Type B pancreatic cell (in vitro differentiated cells): ENCODE measurements at regions not wholly inside any gene's neighbourhood (a gene's known extent, or its start where the extent isn't known, plus 50 kb on each side); places are given as distances from the start of the nearest gene placed in this dataset.

Experiments used
- DNase-seq: peaks from one replicate; pipeline ENCODE4 v3.0.0; 2021; ENCODE audit warnings: mixed read lengths; ENCODE audit not compliant: unreplicated experiment; ENCODE audit errors: extremely low spot score
- H3K27ac Mint-ChIP-seq: 2 replicates; pipeline ENCODE4 v1.8.0; 2021; ENCODE audit warnings: mild to moderate bottlenecking, mixed read lengths
- H3K27me3 Mint-ChIP-seq: 2 replicates; pipeline ENCODE4 v1.8.0; 2021; ENCODE audit warnings: mixed read lengths
- H3K36me3 Mint-ChIP-seq: 2 replicates; pipeline ENCODE4 v1.8.0; 2021; ENCODE audit warnings: mixed read lengths
- H3K4me1 Mint-ChIP-seq: one replicate; pipeline ENCODE4 v1.8.0; 2021; ENCODE audit warnings: mixed read lengths; ENCODE audit not compliant: unreplicated experiment
- H3K4me3 Mint-ChIP-seq: 2 replicates; pipeline ENCODE4 v1.8.0; 2021; ENCODE audit warnings: mild to moderate bottlenecking, mixed read lengths
- H3K9me3 Mint-ChIP-seq: 2 replicates; pipeline ENCODE4 v1.8.0; 2021; ENCODE audit warnings: mixed read lengths
- TF ChIP-seq, protein P1 (sequence below): fragments of 200-600 bp; sonication (generic); conservative IDR thresholded peaks from 2 replicates; pipeline ENCODE4 v1.5.0; 2021; ENCODE audit warnings: antibody characterized with exemption, mild to moderate bottlenecking

DNA sequence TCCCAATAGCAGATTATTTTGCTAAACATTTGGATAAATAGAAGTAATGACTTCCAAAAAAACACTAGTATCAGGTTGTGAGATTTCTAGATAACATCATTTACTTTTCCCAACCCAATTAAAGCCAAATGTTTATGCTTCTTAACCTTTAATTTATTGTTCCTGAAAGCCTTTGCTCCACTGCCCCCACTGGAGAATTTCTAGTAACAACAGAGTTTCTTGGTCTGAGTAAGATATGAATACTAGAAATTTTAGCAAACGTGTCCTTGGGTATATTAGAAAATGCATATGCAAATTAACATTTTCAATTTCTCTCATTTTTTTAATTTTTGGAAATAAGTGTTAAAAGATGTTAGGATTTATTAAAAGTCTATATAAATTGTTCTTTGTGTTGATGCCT lies 958.0 kb upstream of the PHF14 start:
- Mint-ChIP-seq H3K4me1 (no peaks in the 10 kb centered on the region), H3K4me3 (no peak overlapping the region), H3K27me3 (no peaks in the 10 kb centered on the region), H3K36me3 (no peaks in the 10 kb centered on the region), H3K9me3 (peaks cover 5% of the 10 kb centered on the region), H3K27ac (no peak overlapping the region)
- DNase-seq: no peak
- TF ChIP-seq, protein P1, sequence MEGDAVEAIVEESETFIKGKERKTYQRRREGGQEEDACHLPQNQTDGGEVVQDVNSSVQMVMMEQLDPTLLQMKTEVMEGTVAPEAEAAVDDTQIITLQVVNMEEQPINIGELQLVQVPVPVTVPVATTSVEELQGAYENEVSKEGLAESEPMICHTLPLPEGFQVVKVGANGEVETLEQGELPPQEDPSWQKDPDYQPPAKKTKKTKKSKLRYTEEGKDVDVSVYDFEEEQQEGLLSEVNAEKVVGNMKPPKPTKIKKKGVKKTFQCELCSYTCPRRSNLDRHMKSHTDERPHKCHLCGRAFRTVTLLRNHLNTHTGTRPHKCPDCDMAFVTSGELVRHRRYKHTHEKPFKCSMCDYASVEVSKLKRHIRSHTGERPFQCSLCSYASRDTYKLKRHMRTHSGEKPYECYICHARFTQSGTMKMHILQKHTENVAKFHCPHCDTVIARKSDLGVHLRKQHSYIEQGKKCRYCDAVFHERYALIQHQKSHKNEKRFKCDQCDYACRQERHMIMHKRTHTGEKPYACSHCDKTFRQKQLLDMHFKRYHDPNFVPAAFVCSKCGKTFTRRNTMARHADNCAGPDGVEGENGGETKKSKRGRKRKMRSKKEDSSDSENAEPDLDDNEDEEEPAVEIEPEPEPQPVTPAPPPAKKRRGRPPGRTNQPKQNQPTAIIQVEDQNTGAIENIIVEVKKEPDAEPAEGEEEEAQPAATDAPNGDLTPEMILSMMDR: no peak

DNA sequence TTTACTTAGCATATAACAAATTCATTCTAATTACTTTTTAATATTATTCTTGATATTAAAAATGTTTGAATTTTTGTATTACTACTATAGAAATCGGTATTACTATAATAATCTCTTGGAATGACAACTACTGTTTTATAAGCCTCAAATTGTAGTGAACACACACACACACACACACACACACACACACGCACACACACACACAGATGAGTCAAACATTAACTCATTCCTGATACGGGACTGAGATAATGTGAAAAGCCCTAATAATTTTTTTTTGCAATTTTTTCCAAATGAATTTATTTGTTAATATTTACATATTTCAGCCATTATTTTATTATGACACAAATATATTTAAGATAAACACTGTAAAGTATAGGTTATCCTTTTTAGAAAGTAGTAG lies 951.2 kb upstream of the PHF14 start:
- Mint-ChIP-seq H3K27ac (no peak overlapping the region), H3K36me3 (no peaks in the 10 kb centered on the region), H3K4me3 (no peak overlapping the region), H3K9me3 (no peaks in the 10 kb centered on the region), H3K27me3 (no peaks in the 10 kb centered on the region), H3K4me1 (no peaks in the 10 kb centered on the region)
- DNase-seq: no peak
- TF ChIP-seq, protein P1: no peak

DNA sequence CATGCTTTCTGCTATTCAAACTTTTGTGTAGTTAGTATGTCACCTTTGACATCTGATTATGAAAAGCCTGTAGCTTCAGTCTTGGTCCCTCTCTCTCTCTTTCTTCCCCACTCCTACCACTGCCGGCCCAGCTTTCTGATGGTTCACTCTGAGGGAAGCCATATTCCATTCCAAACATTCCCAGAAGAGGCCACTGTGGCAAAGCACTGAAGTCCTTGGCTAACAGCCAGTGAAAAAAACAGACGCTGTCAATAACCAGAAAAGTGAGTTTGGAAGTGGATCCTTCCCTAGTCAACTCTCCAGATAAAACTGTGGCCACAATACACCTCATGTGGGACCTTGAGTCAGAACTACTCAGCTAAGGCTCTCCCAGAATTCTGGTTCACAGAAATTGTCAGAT lies 950.7 kb upstream of the PHF14 start:
- Mint-ChIP-seq H3K27me3 (no peaks in the 10 kb centered on the region), H3K4me3 (no peak overlapping the region), H3K36me3 (no peaks in the 10 kb centered on the region), H3K4me1 (no peaks in the 10 kb centered on the region), H3K27ac (no peak overlapping the region), H3K9me3 (no peaks in the 10 kb centered on the region)
- no peak for DNase-seq
- TF ChIP-seq, protein P1: peak; percentile 42

DNA sequence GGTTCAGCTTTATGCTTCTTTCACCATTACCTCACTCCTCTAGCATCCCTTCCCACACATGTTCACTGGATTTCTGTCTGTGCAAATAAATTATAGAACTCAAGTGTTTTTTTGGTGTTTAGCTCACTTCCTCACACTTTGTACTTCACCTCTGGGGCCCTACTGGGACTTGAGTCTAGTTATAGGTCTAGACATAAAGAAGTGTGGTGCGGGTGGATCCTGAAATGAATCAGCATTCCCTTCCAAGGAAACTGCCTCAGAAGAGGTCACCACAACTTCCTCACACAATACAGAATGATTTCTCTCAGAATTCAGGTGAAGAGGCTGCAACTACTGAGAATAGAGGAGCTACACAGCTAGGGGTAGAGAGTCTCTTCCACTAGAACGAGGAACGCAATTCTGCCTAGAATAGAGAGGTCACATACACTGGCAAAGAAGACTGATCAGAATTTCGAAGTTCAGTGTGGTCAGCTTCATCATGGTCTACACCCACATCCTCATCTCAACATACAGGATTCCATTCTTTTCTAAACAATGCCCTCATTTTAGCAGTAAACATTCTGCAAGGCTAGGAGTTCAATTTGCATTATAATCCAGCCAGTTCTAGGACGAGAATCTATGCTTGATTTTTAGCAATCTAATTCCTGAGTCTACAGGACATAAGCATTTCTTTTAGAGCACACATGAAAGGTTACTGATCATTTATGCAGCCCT lies 938.7 kb upstream of the PHF14 start:
- Mint-ChIP-seq H3K27ac (no peak overlapping the region), H3K27me3 (no peaks in the 10 kb centered on the region), H3K4me3 (no peak overlapping the region), H3K36me3 (no peaks in the 10 kb centered on the region), H3K9me3 (no peaks in the 10 kb centered on the region), H3K4me1 (no peaks in the 10 kb centered on the region)
- no peak for DNase-seq
- TF ChIP-seq, protein P1: no peak

DNA sequence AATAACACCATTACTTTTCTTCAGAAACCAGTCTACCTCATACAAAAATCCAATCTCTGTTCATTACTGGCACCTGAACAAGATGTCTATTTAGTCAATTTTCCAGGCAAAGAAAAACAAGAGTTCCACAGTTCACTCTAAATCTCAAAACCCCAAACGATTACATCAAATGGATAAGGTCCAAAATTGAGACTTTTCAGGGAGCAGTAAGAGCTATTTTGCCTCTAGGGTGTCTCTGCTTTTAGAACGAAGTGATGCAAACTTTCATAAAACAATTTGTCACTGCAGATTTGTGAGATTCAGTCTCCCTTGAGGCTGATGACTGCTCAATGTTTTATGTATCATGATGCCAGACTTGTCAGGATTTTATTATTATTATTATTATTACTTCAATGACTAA lies 937.0 kb upstream of the PHF14 start:
- H3K36me3 Mint-ChIP-seq: no peaks in the 10 kb centered on the region
- no peak for DNase-seq
- no peaks in the 10 kb centered on the region for H3K9me3 Mint-ChIP-seq
- H3K4me1 Mint-ChIP-seq: no peaks in the 10 kb centered on the region
- H3K27me3 Mint-ChIP-seq: no peaks in the 10 kb centered on the region
- H3K4me3 Mint-ChIP-seq: no peak overlapping the region
- TF ChIP-seq, protein P1: no peak
- no peak overlapping the region for H3K27ac Mint-ChIP-seq
